ENCODE measurements at regions not wholly inside any gene's neighbourhood (a gene's known extent, or its start where the extent isn't known, plus 50 kb on each side); places are given as distances from the start of the nearest gene placed in this dataset.

- no peak for TF ChIP-seq CTCF (IDR thresholded peaks at IDR 0.05; ENCODE audit: borderline replicate concordance, extremely low read depth, low read length, poor library complexity, severe bottlenecking)
- no peak for TF ChIP-seq EZH2 (IDR thresholded peaks at IDR 0.05; ENCODE audit: borderline replicate concordance, low read depth, low read length, severe bottlenecking)
These were observed 90.1 kb downstream of the FAS start for GRCh38 chr10:89080660-89081059.

All from DND-41 (cell line).